Fibroblast of skin of abdomen (primary cell): ENCODE measurements at regions not wholly inside any gene's neighbourhood (a gene's known extent, or its start where the extent isn't known, plus 50 kb on each side); places are given as distances from the start of the nearest gene placed in this dataset.

ENCODE experiments used
- DNase-seq: peaks from one replicate; pipeline ENCODE4 v3.0.0-alpha.2; 2013

DNA sequence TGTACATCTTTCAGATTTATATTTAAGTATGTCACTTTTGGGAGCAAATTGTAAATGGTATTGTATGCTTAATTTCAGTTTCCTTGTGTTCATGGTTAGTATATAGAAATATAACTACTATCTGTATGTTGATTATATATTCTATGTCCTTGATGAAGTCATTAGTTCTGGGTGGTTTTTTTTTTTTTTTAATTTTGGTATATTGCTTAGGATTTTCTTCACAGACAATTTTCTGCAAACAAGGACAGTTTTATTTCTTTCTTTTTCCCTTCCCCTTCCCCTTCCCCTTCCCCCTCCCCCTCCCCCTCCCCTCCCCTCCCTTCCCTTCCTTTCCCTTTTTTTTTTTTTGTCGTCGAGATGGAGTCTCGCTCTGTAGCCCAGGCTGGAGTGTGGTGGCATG lies 430.0 kb downstream of the TYW1 start:
- DNase-seq = no peak

DNA sequence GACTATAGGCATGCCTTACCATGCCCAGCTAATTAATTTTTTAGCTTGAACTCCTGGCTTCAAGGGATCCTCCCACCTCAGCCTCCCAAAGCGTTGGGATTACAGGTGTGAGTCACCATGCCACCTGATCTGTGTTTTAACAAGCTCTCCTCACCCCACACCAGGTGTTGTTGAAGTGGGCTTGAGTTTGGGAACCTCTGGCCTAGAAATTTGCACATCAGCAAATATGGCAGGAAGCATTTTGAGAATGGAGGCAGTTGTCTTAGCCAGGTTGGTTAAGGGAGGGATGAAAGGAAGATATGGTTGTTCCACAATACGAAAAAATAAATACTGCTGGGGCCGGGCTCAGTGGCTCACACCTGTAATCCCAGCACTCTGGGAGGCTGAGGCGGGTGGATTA lies 433.1 kb downstream of the TYW1 start:
- no peak for DNase-seq

DNA sequence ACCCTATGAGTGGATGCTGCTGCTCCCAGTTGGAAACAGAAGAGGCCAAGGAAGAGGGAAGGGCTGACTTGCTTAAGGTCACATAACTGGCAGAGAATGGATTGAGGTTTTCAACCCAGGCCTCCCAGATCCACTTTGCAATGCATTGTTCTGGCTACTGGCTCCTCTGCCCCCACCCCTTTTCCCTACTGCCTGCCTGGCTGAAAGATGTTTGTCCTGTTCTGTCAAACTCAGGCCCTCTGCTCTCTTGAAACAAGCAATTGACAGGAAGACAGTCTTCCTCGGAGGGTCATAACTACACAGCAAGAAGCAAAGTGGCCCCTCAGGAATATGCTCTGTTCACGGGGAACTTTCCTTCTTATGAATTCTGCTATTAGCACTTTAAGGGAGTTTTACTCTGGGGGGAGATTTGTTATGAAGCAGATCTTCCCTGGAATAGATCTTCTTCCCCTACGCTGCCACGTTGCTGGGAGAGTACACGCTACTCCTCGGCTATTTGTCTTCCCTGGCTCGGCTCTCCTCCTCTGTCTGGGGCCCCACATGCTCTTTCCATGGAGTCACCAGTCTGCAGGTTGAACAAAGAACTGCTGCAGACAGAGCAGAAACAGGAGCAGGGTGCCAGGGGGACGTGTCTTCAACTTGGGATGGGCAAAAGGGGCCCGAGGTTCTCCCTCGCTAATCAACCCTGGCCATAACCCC lies 436.1 kb downstream of the TYW1 start:
- DNase-seq = no peak

DNA sequence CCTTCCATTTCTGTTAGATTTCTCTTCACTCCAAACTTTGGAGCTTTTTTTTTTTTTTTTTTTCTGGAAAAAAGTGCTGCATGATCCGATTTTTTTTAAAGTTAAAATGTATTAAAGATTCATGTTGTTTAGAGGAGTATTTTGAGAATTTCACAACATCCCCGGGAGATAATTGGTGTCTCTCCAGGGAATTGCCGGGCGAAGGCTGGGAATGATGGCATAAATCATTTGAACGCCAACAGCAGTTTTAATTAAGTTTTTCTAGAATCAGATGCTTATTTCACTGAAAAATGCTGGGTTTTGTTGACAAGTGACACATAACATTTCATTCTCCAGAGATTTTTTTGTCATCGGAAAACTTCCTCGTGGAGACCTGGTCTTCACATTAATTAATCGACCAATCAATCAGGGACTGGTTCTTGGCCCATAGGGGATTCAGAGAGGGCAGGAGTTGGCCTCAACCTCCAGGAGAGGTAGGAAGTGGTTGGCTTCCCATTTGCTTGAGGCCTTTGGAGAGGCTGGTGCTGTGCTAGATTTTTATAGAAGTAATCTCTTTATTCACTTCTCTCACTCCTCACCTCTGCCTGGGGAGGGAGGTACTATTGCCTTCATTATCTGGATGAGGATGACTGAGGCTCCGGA lies 439.4 kb downstream of the TYW1 start:
- DNase-seq = no peak

DNA sequence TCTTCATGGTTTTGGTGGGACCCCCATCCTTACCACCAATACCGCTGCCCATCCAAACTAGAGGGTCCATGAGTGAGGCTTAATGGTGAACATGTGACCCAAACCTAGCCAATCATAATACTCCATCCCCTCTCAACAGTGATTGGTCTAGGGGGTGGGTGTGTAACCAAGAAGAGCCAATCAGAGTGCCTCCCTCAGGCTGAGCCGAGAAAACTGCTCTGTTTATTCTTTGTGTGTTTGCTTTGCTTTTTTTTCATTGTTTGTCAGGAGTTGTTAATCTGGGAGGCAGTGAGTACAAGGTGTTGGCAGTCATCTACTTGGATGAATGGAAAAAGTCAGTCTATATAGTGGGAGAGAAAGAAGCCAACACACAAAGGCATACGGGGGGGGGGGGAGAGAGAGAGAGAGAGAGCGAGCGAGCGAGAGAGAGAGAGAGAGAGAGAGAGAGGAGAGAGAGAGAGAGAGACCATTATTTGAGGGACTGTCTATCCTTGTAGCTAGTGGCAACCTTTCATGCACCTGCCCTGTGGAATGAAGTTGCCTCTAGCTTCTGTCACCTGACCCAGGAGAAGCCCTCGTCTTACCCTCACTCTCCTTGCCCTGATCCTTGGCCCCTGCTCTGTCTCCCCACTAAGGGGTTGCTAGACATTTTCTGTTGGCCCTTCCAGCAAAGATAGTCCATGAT lies 441.7 kb downstream of the TYW1 start:
- no peak for DNase-seq

DNA sequence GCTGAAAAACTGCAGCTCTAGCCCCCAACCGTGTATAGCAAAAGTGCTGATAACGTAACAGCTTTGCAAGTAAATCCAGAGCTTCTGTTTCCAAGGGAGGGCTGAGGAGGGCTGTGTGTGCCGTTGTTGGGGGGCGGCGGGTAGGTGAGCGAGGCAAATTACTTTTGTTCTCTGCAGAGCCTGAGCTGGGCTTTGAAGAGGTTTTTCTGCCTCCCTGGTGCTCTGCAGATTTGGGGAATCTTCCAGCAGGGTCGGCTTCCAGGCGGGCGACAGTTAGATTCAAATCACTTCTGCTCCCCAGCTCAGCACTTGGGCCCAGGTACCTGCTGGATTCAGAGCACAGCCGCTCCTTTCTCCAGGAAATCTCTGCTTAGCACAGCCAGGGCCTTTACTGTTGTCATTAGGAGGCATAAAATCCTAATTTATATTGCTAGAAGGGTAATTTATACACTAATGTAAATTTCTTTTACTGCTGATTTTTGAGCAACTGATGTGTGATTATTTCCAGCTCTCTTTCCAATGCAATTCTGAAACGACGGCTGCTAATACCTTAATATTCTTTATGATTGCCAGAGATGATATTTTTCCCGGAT lies 442.4 kb downstream of the TYW1 start:
- DNase-seq = no peak

DNA sequence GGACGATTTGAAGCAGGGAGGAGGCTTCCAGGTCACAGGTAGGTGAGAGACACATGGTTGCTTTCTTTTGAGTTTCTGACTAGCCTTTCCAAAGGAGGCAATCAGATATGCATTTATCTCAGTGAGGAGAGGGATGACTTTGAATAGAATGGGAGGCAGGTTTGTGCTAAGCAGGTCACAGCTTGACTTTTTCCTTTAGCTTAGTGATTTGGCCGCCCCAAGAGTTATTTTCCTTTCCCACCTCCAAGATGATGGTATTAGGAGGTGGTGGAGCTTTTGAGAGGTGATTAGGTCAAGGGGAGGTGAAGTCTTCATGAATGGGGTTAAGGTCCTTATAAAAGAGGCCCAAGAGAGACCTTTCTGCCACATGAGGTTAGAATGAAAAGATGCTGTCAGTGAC lies 443.7 kb downstream of the TYW1 start:
- no peak for DNase-seq

DNA sequence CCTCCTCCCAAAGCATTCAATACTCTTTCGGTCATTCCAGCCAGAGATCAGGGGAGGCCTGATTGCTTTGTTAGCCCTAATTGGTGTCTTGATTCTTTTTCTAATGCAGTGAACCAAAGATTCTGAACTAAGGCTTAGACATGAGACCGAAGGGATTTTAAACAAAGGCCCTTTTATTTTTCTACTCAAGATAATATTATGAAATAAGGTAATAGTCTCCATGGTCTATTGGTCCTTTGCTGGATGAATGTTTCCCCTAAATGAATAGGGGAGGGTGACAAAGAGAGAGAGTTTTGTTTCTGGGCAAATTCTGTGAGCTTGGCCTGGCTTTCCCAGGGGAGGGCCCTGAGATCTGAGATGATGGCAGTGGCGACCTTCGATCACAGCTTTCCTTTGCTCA lies 449.1 kb downstream of the TYW1 start:
- DNase-seq = no peak

DNA sequence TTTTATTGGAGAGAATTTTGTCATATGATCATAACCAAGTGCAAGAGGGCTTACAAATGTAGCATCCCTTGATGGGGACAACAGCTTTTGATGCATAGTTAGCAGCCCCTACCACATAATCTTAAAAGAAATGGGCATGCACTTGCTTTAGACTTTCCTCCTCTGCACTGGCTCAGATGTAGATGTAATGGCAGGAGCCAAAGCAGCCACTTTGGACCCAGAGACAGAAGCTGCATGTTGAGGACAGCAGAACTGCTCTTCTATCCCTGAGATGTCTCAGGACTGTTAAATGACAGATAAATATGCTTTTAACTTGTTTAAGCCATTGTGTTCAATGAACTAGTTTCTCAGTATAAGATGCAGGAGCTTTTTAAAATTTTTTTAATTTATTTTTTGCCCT lies 450.7 kb downstream of the TYW1 start:
- DNase-seq = no peak

DNA sequence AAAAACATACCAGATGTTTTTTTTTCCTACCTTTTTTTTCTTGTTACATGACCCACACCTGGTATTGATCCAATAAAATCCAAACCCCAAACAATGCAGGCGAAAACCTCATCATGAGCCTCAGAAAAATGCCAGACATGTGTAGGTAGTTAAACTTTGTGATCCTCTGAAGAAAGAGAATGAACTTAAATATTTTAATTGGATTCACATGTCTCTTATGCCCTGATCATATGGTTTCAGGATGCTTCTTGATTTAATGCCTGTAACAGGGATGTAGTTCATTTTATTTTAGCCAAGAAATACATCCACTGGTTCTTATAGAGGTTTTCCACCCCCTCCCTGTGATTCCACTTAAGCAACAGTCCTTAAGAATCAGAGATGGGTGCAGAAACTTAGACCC lies 451.6 kb downstream of the TYW1 start:
- DNase-seq = peak; percentile 74

DNA sequence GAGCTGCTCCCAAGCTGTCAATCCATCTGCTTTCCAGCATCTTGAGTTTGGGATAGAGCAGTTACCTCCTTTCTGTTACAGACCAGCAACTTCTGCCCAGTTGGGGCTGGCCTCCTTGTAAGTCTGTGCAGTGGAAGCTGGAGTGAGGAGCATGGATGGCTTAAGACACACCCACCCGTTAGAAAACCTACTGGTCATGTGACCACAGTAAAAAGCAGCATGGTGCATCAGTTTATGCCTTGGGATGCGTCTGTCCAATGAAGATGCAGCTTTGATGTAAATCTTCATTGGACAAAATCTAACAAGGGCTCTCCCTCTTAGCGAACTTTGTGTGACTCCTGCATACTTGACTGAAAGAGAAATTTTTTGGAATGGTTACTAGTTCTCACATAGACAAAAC lies 453.5 kb downstream of the TYW1 start:
- DNase-seq = no peak

DNA sequence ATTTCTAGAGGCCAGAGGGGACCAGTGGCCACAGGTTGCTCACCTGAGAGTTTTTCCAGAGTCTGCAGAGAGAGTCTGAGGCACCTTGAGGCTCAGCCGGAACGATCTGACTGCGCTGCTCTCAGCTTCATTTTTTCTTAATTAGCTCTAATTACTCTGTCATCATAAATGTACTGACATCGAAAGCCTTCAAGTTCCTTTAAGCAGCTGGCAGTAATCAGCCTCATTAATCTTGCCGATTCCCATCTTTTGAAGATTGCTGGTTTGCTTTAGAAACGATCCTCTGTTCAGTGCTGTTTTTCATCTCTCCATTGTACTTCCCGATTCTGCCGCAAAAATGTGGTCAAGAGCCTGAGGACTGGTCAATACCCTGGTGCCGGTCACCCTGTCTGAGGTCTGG lies 454.7 kb downstream of the TYW1 start:
- DNase-seq = no peak

DNA sequence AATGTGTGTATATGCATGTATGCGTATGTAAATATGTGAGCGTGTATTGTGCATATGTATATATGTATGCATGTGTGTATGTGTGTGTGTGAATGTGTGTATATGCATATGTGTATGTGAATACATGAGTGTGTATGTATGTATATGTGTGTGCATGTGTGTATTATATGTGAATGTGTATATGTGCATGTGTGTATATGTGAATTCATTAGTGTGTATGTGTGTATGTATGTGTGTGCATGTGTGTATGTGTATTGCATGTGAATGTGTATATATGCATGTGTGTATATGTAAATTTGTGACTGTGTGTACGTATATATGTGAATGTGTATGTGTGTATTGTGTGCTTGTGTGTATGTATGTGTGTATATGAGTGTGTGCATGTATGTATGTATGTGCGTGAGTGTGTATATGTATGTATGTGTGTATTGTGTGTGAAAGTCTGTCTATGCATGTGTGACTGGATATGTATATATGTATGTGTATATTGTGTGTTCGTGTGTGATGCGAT lies 455.9 kb downstream of the TYW1 start:
- no peak for DNase-seq

DNA sequence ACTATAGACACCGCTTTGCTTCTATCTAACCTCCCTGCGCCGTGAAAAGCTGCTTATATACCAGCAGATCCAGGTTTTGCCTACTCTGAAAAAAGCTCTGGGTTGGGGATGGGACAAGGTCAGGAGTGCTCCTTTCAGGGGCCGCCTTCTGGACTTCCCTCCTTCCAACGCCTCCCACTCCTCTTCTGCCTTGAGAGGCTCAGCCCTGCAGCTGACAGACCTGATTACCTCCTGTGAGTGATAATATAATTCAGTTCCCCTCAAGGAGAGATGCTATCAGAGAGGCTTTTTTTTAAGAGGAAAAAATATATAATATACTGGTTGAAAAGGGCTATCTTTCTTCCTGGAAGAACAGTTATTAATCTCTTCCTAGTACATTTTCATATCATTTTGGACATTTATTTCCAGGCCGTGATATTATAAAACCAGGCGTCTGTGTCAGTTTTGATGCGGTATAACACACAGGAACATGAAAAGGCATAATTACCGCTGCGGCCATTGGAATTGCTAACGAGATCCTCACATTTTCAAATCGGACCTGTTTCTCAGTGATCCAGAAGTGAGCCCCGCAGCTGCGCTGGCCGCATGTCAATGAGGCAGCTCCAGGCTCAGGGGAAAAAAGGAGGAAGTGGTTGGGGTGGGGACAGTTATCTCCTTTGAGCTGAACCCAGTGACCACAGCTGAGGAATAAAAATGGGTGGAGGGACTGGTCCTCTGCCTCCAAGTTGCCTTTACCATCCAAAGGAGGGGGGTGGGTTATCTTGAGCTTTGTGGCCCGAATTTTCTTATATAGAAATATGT lies 457.1 kb downstream of the TYW1 start:
- no peak for DNase-seq

DNA sequence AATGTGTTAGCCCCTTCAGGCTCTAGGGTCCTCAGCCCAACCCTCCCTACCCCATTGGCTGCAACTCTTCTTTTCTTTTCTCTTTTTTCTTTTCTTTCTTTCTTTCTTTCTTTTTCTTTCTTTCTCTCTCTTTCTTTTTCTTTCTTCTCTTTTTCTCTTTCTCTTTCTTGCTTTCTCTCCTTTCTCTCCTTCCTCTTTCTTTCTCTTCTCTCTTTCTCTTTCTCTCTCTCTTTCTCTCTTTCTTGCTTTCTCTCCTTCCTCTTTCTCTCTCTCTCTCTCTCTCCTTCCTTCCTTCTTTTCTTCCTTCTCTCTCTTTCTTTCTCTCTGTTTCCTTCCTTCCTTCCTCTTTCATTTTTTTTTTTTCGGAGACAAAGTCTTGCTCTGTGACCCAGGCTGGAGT lies 458.9 kb downstream of the TYW1 start:
- no peak for DNase-seq

DNA sequence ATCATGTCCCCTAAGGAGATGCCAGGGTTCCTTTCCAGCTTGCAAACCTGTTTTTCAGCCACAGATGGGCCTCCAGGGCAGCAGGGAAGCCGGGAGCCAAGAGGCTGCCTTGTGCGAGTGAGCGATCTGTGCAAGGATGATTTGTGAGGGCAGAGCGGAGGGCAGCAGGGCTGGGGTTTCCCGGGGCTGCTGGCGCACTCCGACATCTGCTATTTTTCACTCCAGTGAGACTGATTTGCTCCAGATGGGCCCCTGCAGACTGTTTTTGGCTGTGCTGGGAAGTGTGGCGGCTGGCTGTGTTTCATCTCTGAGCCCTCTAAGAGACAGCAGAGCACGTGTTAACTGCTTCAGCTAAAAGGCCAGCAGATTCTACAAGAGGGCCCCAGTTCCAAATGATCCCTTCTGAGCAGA lies 466.2 kb downstream of the TYW1 start:
- peak; percentile 81 for DNase-seq

DNA sequence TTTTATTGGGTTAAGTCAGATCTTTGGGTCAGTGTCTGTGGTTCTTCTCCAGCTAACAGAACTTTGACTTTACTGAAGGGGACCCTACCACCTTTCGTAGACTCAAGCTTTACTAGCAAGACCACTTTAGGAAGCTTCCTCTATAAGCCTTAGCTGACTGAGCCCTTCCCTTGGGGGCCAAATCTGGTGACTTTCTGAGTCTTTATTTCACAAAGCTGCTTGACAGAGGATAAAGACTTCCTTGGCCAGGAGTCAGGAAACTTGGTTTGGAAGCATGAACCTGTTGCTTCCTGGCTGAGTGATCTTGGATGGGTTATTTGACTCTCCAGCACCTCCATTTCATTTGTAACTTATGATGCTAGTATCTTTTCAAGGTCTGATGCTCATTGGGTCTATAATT lies 466.7 kb downstream of the TYW1 start:
- no peak for DNase-seq

DNA sequence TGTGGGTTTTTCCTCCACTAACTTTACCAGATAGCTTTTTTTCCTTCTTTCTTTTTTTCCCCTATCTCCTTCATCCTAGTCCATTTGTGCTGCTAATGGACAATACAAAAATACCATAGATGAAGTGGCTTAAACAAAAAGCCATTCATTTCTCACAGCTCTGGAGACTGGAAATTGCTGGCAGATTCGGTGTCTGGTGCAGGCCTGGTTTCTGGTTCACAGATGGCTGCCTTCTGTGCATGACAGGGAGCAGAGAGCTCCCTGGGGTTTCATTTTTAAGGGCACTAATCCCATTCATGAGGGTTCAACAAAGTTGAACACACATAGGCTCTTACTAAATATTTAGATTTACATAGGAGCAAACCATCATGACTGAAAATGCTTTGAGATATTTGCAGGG lies 467.4 kb downstream of the TYW1 start:
- DNase-seq = no peak

DNA sequence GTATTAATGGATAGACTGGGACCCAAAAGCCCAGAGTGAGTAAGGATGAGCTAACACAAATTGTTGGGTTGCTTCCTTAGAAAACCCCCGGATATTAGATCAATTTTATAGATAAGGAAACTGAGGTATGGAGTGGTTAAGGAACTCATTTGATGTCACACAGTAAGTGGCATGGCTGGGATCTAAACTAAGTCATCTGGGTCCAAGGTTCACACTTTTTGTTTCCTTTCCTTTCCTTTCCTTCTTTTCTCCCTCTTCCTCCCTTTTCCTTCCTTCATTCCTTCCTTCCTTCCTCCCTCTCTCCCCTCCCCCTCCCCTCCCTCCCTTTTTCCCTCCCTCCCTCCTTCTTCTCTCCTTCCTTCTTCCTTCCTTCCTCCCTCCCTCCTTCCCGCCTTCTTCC lies 469.5 kb downstream of the TYW1 start:
- no peak for DNase-seq

DNA sequence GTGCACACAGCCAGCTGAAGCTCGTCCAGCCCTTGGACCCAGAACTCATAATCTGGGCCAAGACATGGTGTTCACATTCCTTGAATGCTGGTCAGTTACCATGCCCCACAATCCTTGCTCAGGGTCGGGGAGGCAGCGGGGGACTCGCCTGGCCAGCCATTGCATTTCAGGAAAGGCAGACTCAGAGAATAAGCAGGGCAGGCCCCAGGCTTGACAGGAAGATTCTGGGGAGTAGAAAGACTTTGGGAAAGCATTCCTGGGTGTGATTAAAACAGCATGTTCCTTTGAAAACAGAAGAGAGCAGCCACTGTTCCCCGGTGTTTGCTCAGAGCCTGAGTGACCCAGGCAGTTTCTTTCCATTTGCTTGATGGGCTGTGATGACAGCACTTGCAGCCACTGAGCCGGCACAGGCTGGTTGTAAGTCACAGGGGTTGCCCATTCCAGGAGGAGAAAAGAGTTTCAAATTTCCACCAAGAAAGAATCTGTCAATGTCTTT lies 473.7 kb downstream of the TYW1 start:
- peak; percentile 10 for DNase-seq

DNA sequence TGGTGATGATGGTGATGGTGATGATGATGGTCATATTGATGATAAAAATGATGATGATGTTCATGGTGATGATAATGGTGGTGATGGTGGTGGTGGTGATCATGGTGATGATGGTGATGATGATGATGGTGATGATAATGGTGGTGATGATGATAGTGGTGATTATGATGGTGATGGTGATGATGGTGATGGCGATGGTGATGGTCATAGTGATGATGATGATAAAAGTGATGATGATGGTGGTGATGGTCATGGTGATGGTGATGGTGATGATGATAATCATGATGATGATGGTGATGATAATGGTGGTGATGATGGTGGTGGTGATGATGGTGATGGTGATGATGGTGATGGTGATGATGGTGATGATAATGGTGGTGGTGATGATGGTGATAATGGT lies 478.7 kb downstream of the TYW1 start:
- no peak for DNase-seq

DNA sequence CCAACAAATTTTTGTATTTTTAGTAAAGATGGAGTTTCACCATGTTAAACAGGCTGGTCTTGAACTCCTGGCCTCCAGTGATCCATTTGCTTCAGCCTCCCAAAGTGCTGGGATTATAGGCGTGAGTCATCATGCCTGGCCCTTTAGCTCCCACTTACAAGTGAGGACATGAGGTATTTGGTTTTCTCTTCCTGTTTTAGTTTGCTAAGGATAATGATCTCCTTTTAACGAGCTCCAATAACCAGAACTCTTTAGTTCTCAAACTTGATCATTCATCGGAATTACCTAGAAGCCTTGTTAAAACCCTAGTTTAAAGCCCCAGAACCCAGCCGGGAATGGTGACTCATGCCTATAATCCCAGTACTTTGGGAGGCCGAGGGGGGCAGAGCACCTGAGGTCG lies 481.4 kb downstream of the TYW1 start:
- no peak for DNase-seq
